GM10266 (cell line): ENCODE measurements at regions not wholly inside any gene's neighbourhood (a gene's known extent, or its start where the extent isn't known, plus 50 kb on each side); places are given as distances from the start of the nearest gene placed in this dataset.

Experiments
- DNase-seq: peaks from one replicate; pipeline ENCODE4 v3.0.0; 2012; ENCODE audit errors: extremely low spot score
- TF ChIP-seq, protein P1 (sequence below): IDR thresholded peaks from 2 replicates; pipeline ENCODE4 v1.5.1; 2012; ENCODE audit warnings: mild to moderate bottlenecking, low read depth; ENCODE audit not compliant: control insufficient read depth, insufficient read depth; ENCODE audit errors: missing control alignments

DNA sequence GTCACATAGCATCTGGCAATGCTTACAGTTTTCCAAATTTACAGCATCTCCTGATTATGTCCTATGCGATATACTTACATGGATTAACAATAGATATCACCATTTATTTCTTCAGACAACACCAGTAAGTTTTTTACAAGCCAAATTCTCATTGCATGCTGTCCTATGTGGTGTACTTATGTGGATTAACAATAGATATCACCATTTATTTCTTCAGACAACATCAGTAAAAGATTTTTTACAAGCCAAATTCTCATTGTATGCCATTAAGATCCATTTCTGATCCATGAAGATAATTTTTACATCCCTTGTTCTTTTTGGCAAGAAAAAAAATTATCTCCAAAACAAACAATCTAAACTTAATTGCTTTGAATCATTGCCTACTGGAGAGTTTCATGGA is 340.9 kb downstream of the KCNN2 start:
- TF ChIP-seq, protein P1, sequence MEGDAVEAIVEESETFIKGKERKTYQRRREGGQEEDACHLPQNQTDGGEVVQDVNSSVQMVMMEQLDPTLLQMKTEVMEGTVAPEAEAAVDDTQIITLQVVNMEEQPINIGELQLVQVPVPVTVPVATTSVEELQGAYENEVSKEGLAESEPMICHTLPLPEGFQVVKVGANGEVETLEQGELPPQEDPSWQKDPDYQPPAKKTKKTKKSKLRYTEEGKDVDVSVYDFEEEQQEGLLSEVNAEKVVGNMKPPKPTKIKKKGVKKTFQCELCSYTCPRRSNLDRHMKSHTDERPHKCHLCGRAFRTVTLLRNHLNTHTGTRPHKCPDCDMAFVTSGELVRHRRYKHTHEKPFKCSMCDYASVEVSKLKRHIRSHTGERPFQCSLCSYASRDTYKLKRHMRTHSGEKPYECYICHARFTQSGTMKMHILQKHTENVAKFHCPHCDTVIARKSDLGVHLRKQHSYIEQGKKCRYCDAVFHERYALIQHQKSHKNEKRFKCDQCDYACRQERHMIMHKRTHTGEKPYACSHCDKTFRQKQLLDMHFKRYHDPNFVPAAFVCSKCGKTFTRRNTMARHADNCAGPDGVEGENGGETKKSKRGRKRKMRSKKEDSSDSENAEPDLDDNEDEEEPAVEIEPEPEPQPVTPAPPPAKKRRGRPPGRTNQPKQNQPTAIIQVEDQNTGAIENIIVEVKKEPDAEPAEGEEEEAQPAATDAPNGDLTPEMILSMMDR: no peak

DNA sequence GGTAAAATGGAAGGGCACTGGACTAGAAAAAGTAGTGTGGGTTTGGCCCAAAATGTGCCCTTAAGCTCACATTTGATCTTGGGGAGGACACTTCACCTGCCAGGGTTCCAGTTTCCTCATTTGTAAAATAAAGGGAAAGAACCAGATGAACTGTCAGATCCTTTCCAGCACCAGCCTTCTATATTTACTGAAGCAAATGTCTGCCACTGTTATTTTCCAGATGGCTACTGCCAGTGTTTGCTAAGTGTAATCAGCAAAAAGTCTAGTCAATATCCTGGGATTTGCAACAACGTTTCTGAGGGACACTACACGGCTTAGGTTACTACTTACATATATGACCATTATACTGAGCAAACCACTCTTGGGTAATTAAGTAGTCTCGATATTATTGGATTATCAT is 340.3 kb downstream of the KCNN2 start:
- TF ChIP-seq, protein P1: no peak
- DNase-seq: no peak

More for the DNA sequence above, 340.9 kb downstream of the KCNN2 start:
- no peak for DNase-seq

DNA sequence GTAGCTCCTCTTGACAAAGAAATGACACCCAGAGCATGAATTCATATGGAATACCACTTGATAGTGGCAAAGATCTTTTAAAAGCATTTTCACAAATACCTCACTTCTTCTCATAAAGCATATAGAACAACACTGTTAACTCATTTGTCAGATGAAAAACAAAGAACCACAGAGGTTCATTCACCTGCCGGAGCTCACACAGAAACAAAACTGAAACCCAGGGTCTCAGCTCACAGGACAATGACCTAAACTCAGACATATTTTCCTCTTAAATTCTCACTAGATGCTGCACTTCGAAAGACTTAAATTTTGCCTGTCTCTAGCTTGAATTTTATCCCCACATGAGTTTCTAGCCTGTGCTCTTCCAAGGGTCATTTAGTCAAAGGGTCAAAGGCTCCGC is 339.0 kb downstream of the KCNN2 start:
- DNase-seq: no peak
- TF ChIP-seq, protein P1: no peak

DNA sequence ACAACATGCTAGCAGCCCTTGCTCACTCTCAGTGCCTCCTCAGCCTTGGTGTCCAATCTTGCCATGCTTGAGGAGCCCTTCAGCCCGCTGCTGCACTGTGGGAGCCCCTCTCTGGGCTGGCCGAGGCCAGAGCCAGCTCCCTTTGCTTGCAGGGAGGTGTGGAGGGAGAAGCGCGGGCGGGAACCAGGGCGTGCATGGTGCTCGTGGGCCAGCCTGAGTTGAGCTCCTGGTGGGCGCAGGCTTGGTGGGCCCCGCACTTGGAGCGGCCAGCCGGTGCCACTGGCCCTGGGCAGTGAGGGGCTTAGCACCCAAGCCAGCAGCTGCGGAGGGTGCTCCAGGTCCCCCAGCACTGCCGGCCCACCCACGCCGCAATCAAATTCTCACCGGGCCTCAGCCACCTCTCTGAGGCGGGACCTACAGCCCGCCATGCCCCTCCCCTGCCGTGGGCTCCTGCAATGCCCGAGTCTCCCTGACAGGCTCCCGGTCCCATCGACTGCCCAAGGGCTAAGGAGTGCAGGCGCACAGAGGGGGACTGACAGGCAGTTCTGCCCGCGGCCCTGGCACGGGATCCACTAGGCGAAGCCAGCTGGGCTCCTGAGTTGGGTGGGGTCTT is 333.5 kb downstream of the KCNN2 start:
- TF ChIP-seq, protein P1: no peak
- DNase-seq: no peak

DNA sequence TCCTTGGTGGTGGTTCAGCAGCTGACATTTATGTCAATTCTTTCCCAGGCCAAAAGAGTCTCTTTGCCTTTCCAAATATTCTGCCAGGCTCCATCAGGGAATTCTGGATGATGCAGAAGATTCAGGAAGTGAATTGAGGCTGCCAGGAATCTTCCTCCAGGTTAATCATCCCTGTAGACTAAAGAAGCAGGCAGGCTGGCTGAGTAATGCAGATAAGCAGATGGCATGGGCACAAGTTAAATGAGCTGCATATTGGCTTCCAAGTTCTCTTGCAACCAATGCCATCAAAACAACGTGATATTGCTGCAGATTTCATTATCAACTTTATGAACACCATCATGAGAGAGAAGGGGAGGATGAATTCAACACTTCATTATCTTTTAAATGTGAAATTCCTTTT is 324.5 kb downstream of the KCNN2 start:
- TF ChIP-seq, protein P1: no peak
- no peak for DNase-seq

DNA sequence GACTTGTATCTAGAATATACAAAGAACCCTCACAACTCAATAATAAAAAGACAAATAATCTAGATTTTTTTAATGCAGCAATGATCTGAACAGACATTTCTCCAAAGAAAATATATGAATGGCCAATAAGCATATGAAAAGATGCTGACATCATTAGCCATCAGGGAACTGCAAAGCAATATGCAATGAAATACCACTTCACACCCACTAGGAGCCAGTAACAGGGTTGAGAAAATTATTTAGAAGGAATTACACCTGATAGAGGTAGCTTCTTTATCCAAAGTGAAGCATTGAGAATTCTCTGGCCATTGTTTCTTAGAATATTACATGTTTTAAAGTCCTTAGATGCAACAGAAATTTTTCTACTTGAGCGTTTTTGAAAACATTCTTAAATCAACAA is 316.9 kb downstream of the KCNN2 start:
- no peak for DNase-seq
- TF ChIP-seq, protein P1: no peak

DNA sequence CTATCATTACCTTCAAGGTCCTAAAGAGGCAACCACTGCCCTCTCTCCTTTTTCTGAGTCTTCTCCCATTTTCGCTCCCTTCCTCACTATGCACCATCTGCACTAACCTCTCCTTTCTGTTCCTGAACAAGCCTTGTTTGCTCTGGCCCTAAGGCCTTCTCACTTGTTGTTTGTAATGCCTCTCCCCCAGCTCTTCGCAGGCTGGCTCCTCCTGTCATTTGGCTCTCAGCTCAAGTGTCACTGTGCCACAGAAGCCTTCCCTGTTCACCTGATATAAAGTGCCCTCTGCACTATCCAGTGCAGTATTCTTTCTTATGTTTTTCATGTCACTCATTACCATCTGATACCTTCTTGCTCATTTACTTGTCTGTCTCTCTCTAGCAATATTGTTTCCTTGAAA is 303.7 kb downstream of the KCNN2 start:
- TF ChIP-seq, protein P1: no peak
- no peak for DNase-seq
